ENCODE measurements at regions not wholly inside any gene's neighbourhood (a gene's known extent, or its start where the extent isn't known, plus 50 kb on each side); places are given as distances from the start of the nearest gene placed in this dataset.

DNA sequence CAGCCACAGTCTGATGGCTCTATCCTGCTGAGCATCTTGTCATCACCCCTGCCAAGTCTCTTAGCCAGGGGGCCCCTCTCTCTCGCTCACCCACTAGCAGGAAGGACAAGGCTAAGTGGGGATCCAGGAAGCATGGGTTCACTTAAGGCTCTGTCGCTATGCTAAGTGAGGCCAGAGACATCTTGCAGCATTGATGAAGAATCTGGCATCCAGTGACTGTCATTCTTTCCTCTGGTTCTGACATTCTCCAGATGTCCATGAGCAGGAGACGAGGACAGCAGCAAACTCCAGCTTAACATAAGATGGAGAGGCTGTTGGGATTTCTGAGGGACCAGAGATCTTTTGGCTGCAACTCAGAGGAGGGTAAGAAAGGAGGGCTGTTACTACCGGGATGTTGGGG is 230.2 kb downstream of the TSHZ3 start:
- no peak for TF ChIP-seq POLR2A (IDR thresholded peaks at IDR 0.05)
- TF ChIP-seq, protein P1, sequence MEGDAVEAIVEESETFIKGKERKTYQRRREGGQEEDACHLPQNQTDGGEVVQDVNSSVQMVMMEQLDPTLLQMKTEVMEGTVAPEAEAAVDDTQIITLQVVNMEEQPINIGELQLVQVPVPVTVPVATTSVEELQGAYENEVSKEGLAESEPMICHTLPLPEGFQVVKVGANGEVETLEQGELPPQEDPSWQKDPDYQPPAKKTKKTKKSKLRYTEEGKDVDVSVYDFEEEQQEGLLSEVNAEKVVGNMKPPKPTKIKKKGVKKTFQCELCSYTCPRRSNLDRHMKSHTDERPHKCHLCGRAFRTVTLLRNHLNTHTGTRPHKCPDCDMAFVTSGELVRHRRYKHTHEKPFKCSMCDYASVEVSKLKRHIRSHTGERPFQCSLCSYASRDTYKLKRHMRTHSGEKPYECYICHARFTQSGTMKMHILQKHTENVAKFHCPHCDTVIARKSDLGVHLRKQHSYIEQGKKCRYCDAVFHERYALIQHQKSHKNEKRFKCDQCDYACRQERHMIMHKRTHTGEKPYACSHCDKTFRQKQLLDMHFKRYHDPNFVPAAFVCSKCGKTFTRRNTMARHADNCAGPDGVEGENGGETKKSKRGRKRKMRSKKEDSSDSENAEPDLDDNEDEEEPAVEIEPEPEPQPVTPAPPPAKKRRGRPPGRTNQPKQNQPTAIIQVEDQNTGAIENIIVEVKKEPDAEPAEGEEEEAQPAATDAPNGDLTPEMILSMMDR (IDR thresholded peaks at IDR 0.05) = no peak
